Endodermal cell (in vitro differentiated cells): ENCODE measurements at regions not wholly inside any gene's neighbourhood (a gene's known extent, or its start where the extent isn't known, plus 50 kb on each side); places are given as distances from the start of the nearest gene placed in this dataset.

ENCODE experiments used
- DNase-seq: peaks from one replicate; pipeline ENCODE4 v3.0.0-alpha.2; 2017
- H3K27ac ChIP-seq: 2 replicates; pipeline ENCODE4 v1.5.1; 2013; ENCODE audit warnings: mild to moderate bottlenecking, low read depth, low read length, moderate library complexity
- H3K27me3 ChIP-seq: 2 replicates; pipeline ENCODE4 v1.6.1; 2013; ENCODE audit warnings: mild to moderate bottlenecking, low read length, moderate library complexity; ENCODE audit not compliant: insufficient read depth, control insufficient read depth, poor library complexity, severe bottlenecking
- H3K36me3 ChIP-seq: 2 replicates; pipeline ENCODE4 v1.7.0; 2013; ENCODE audit warnings: mild to moderate bottlenecking, low read length, moderate library complexity; ENCODE audit not compliant: control insufficient read depth, insufficient read depth
- H3K4me1 ChIP-seq: one replicate; pipeline ENCODE4 v1.7.0; 2013; ENCODE audit warnings: low read length; ENCODE audit not compliant: control insufficient read depth, insufficient read depth
- H3K4me3 ChIP-seq: 2 replicates; pipeline ENCODE4 v1.5.1; 2013; ENCODE audit warnings: mild to moderate bottlenecking, low read length, moderate library complexity
- H3K9ac ChIP-seq: 2 replicates; pipeline ENCODE4 v1.6.1; 2013; ENCODE audit warnings: mild to moderate bottlenecking, low read length, moderate library complexity; ENCODE audit not compliant: poor library complexity, severe bottlenecking; ENCODE audit errors: extremely low read depth
- H3K9me3 ChIP-seq: 2 replicates; pipeline ENCODE4 v1.6.1; 2013; ENCODE audit warnings: mild to moderate bottlenecking, low read length, moderate library complexity; ENCODE audit not compliant: control insufficient read depth
- H3K27ac Mint-ChIP-seq: 2 replicates; pipeline ENCODE4 v1.8.0; 2020; ENCODE audit warnings: mixed read lengths
- H3K27me3 Mint-ChIP-seq: 2 replicates; pipeline ENCODE4 v1.8.0; 2021; ENCODE audit warnings: mild to moderate bottlenecking, mixed read lengths; ENCODE audit not compliant: insufficient read depth
- H3K36me3 Mint-ChIP-seq: 2 replicates; pipeline ENCODE4 v1.8.0; 2020; ENCODE audit warnings: low read depth, mixed read lengths
- H3K4me1 Mint-ChIP-seq: 2 replicates; pipeline ENCODE4 v1.8.0; 2020; ENCODE audit warnings: mixed read lengths
- H3K4me3 Mint-ChIP-seq: 2 replicates; pipeline ENCODE4 v1.8.0; 2020; ENCODE audit warnings: mild to moderate bottlenecking, moderate library complexity, mixed read lengths
- H3K9me3 Mint-ChIP-seq: 2 replicates; pipeline ENCODE4 v1.8.0; 2020; ENCODE audit warnings: mild to moderate bottlenecking, mixed read lengths
- CTCF ChIP-seq: fragments of 200-600 bp; sonication (generic); conservative IDR thresholded peaks from 2 replicates; pipeline ENCODE4 v1.5.0; 2021; ENCODE audit warnings: antibody characterized with exemption, mild to moderate bottlenecking
- WGBS, 2 experiments: methylation state at CpG; one replicate each; pipeline versions ENCODE4 v1.1.5 to v1.1.7; 2013; ENCODE audit warnings: missing lambda C conversion rate in 2 of 2, mixed read lengths in 1 of 2; ENCODE audit not compliant: insufficient coverage in 1 of 2, insufficient read length in 1 of 2; 5-methylcytosine and 5-hydroxymethylcytosine counted together

GRCh38 chr2:33728106-33728505, 129.0 kb upstream of the FAM98A start:
- Mint-ChIP-seq H3K27ac (no peak overlapping the region), H3K4me1 (no peaks in the 10 kb centered on the region), H3K27me3 (no peaks in the 10 kb centered on the region), H3K36me3 (no peaks in the 10 kb centered on the region), H3K4me3 (no peak overlapping the region), H3K9me3 (peaks cover 2% of the 10 kb centered on the region)
- Histone ChIP-seq H3K27ac (no peak overlapping the region), H3K36me3 (no peaks in the 10 kb centered on the region), H3K4me1 (no peaks in the 10 kb centered on the region), H3K4me3 (no peak overlapping the region), H3K9ac (no peak overlapping the region), H3K9me3 (no peaks in the 10 kb centered on the region), H3K27me3 (no peaks in the 10 kb centered on the region)
- TF ChIP-seq CTCF: no peak
- 88 to 95% methylated on average over 5 to 14 of the region's 14 CpGs for WGBS, 2 experiments
- no peak for DNase-seq

- no peaks in the 10 kb centered on the region for H3K9me3 ChIP-seq
- no peak overlapping the region for H3K9ac ChIP-seq
- H3K36me3 ChIP-seq: no peaks in the 10 kb centered on the region
- H3K4me3 ChIP-seq: no peak overlapping the region
- H3K27me3 ChIP-seq: no peaks in the 10 kb centered on the region
- H3K27ac ChIP-seq: no peak overlapping the region
- H3K4me3 Mint-ChIP-seq: no peak overlapping the region
- peaks cover 2% of the 10 kb centered on the region for H3K9me3 Mint-ChIP-seq
- 93 to 94% methylated on average over 25 to 41 of the region's 41 CpGs for WGBS, 2 experiments
- no peak for DNase-seq
- no peak for TF ChIP-seq CTCF
- no peaks in the 10 kb centered on the region for H3K27me3 Mint-ChIP-seq
- no peaks in the 10 kb centered on the region for H3K4me1 ChIP-seq
- H3K36me3 Mint-ChIP-seq: no peaks in the 10 kb centered on the region
- H3K27ac Mint-ChIP-seq: no peak overlapping the region
- H3K4me1 Mint-ChIP-seq: no peaks in the 10 kb centered on the region
These were observed 128.4 kb upstream of the FAM98A start for GRCh38 chr2:33727361-33728032.

- Histone ChIP-seq H3K27me3 (no peaks in the 10 kb centered on the region), H3K36me3 (no peaks in the 10 kb centered on the region), H3K4me1 (no peaks in the 10 kb centered on the region), H3K9ac (no peak overlapping the region), H3K9me3 (no peaks in the 10 kb centered on the region), H3K4me3 (no peak overlapping the region), H3K27ac (no peak overlapping the region)
- 83 to 95% methylated on average over 2 to 8 of the region's 8 CpGs for whole genome bisulfite sequencing, 2 experiments
- H3K9me3 Mint-ChIP-seq: peaks cover 2% of the 10 kb centered on the region
- no peak for DNase-seq
- no peaks in the 10 kb centered on the region for H3K36me3 Mint-ChIP-seq
- no peaks in the 10 kb centered on the region for H3K4me1 Mint-ChIP-seq
- no peak overlapping the region for H3K4me3 Mint-ChIP-seq
- H3K27ac Mint-ChIP-seq: no peak overlapping the region
- no peaks in the 10 kb centered on the region for H3K27me3 Mint-ChIP-seq
- TF ChIP-seq CTCF: no peak
These were observed 127.3 kb upstream of the FAM98A start for GRCh38 chr2:33726415-33726814.
